Tongue (tissue), 1 donor: ENCODE measurements at regions not wholly inside any gene's neighbourhood (a gene's known extent, or its start where the extent isn't known, plus 50 kb on each side); places are given as distances from the start of the nearest gene placed in this dataset.
"Not testable (repeated sequence)": the region's sequence is repeated elsewhere in the genome, so short reads cannot be mapped to it uniquely, and the experiment has no call there.

ENCODE experiments used
- DNase-seq: peaks from one replicate; pipeline ENCODE4 v3.0.0-alpha.2; 2015

GRCh38 chr12:112616469-112617152, 174.9 kb upstream of the RPH3A start:
- no peak for DNase-seq

GRCh38 chr12:112617153-112617505, 174.4 kb upstream of the RPH3A start:
- DNase-seq: no peak

- DNase-seq: no peak
Observed at GRCh38 chr12:112627851-112628250, 163.7 kb upstream of the RPH3A start.

GRCh38 chr12:112631974-112632373, 159.6 kb upstream of the RPH3A start:
- DNase-seq: not testable (repeated sequence)

- no peak for DNase-seq
Observed at GRCh38 chr12:112635036-112635435, 156.5 kb upstream of the RPH3A start.

GRCh38 chr12:112638420-112638819, 153.1 kb upstream of the RPH3A start:
- no peak for DNase-seq

GRCh38 chr12:112645586-112645985, 146.0 kb upstream of the RPH3A start:
- DNase-seq: no peak

GRCh38 chr12:112656141-112656540, 135.4 kb upstream of the RPH3A start:
- DNase-seq: no peak

GRCh38 chr12:112664569-112664968, 127.0 kb upstream of the RPH3A start:
- DNase-seq: peak; percentile 58

GRCh38 chr12:112665958-112666357, 125.6 kb upstream of the RPH3A start:
- DNase-seq: no peak

GRCh38 chr12:112671564-112671963, 120.0 kb upstream of the RPH3A start:
- no peak for DNase-seq

GRCh38 chr12:112674539-112674938, 117.0 kb upstream of the RPH3A start:
- no peak for DNase-seq

- no peak for DNase-seq
Observed at GRCh38 chr12:112676507-112676906, 115.0 kb upstream of the RPH3A start.

- no peak for DNase-seq
Observed at GRCh38 chr12:112677050-112677765, 114.3 kb upstream of the RPH3A start.

GRCh38 chr12:112680993-112681392, 110.6 kb upstream of the RPH3A start:
- no peak for DNase-seq

- DNase-seq: no peak
Observed at GRCh38 chr12:112682586-112682985, 109.0 kb upstream of the RPH3A start.

GRCh38 chr12:112684742-112685141, 106.8 kb upstream of the RPH3A start:
- DNase-seq: no peak

GRCh38 chr12:112685321-112685720, 106.2 kb upstream of the RPH3A start:
- DNase-seq: no peak

- no peak for DNase-seq
Observed at GRCh38 chr12:112686373-112686772, 105.2 kb upstream of the RPH3A start.

- DNase-seq: no peak
Observed at GRCh38 chr12:112694065-112694464, 97.5 kb upstream of the RPH3A start.

GRCh38 chr12:112697441-112697840, 94.1 kb upstream of the RPH3A start:
- not testable (repeated sequence) for DNase-seq

- DNase-seq: no peak
Observed at GRCh38 chr12:112705037-112705632, 86.4 kb upstream of the RPH3A start.

GRCh38 chr12:112710414-112710813, 81.1 kb upstream of the RPH3A start:
- no peak for DNase-seq

- DNase-seq: no peak
Observed at GRCh38 chr12:112711026-112711425, 80.5 kb upstream of the RPH3A start.
